OCI-M1 (cell line): ENCODE measurements at regions not wholly inside any gene's neighbourhood (a gene's known extent, or its start where the extent isn't known, plus 50 kb on each side); places are given as distances from the start of the nearest gene placed in this dataset.
A peak's percentile ranks its signal among the peaks of the same experiment; 100 is the strongest.

Experiments used
- DNase-seq: peaks from one replicate; lab custom pipeline; 2025; lab: John Stamatoyannopoulos, UW

DNA sequence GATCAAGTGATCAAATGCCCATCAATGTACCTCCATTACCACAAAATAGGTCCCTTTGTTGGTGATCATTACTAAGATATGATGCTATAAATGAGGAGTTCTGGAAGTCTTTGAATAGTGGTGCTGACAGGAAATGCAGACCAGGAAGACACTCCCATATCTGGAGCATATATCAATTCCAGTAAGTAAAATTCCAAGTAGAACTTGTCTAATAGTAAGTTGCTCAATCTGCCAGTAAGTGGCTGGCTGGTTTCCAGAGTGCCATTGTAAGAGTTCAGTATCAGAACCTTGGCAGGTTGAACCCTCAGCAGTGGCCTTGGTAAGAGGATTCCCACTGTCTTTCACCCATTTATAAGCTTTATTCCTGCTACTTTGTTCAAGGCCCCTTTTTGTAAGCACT, 379.9 kb upstream of the RBMS3 start:
- DNase-seq, result peak; percentile 55

DNA sequence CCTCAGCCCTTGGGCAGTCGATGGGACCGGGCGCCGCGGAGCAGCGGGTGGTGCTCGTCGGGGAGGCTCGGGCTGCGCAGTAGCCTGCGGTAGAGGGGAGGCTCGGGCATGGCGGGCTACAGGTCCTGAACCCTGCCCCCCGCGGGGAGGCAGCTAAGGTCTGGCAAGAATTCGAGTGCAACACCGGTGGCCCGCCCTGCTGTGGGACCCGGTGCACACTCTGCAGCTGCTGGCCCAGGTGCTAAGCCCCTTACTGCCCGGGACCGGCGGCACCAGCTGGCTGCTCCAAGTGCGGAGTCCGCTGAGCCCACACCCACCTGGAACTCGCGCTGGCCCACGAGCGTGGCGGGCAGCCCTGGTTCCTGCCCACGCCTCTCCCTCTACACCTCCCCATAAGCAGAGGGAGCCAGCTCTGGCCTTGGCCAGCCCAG, 377.7 kb upstream of the RBMS3 start:
- DNase-seq, result no peak

DNA sequence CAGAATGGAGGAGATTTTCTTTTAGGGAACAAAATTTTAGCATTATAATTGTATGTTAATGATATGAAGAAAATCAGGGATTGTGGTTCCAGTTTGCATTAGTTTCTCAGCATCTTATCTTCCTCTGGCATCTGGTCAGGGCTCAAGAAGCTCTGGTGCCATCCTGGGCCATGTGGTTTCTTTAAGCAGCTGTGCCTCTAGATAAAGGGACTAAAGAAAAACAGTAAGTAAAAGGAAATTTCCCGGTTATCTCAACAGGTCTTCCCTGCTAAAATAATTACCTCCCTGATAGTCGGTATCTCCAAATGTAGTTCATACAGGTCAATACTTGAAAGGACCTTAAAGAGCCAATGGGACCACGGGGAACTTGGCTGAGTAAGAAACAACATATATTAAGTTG, 375.1 kb upstream of the RBMS3 start:
- DNase-seq, result peak; percentile 96

DNA sequence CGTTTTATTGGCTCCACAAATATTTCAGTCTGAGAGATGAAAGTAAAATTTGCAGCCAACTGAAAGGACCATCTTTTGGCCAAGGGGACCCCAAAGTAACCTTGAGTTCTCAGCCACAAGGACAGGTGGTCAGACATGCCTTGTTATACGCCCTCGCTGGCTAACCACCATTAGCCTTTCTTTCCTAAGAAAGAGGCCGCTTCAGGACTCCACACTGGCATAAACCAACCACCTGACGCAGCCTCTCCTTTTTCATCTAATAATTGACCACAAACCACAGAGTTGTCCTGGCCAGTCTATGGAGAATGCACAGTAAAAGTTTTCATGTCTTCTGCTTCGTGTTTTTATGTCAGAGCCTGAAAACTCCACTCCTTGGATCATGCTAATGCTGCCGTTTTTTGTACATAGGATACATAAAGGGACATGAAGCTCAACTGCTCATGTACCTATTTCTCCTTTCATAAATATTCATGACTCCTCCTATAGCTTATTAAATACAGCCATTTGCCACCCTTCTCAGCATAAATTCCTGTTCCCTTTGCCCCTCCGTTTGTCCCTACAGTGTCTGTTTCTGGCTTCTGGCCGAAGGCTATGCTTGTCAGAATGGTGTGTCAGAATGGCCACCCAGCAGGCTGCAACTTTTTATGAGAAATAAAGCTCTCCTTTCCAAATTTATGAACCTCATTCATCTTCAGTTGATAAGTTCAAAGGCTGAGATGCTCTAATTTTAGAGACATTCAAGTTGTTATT, 374.1 kb upstream of the RBMS3 start:
- no peak for DNase-seq

DNA sequence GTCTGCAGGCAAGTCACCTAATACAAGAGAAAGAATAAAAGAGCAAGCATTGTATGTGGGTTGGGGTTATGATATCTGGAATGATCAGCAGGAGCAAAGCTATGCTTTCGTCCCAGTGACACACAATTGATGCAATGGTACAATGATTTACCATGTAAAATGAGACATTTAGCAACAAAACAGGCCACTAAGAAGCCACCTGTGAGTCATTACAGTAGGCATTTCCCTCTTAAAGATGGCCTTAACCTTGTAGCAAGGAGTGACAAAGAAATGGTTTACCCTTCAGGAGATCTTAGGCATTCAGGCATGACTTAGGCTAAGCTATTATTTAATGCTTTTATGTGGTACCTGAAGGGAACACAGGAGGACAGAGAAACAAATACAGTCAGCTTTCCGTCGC, 373.3 kb upstream of the RBMS3 start:
- DNase-seq, result no peak

DNA sequence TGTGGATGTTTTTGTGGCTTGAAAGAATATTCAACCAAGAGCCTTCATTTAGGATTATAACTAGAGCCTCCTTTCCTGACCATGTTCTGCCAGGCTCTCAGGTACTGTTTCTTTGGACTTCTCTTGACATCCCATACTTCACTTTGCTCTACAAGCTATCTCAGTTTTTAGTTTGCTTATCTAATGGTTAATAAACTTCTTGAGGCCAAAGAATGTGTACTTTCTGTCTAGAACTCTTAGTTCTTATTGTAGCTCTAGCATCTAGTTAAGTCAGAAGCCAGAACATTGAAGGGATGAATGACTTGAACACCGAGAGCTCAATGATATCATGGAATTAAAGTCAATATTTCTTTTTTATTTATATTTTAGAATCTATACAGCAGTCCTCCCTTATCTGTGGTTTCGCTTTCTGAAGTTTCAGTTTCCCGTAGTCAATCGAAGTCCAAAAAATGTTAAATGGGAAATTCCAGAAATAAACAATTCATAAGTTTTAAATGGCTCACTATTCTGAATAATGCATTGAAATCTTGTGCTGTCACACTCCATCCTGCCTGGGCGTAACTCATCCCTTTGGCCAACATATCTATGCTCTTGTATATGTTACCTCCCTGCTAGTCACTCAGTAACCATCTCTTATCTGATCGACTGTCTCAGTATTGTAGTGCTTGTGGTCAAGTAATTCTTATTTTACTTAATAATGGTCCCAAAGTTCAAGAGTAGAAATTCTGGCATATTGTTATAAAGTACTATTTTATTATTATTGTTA, 368.6 kb upstream of the RBMS3 start:
- DNase-seq, result peak; percentile 34

DNA sequence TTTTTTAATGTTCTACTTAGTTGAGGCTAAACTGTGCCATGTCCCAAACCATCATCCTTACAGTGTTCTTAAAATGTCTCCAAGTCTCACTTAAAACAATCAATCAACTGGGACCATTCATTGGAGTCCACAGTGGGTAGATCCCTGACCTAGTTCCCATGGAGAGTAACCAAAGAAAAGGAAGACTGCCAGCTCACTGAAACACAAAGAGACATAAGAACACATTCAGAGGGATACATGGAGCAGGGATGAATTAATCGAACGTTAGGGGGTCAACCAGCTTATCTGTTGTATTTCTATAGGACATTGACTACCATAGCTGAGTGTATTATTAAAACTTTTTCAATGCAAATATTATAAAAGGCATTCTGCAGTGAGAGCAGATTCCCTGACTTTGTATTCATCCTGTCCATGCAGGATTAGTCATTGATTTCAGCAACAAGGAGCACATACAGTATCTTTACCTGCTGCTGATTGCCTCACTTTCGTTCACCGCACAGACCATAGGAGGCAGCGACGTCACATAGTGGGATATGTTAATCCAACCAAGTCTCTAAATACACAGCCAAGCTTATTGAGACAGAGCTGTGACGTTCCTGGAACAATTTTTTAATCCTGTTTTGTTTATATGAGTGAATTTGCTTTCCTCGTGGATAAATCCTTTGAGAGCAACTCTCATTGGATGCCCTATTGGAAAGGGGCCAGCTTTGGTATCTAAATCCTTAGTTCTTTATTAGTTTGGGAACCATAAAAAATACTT, 364.9 kb upstream of the RBMS3 start:
- peak; percentile 23 for DNase-seq

DNA sequence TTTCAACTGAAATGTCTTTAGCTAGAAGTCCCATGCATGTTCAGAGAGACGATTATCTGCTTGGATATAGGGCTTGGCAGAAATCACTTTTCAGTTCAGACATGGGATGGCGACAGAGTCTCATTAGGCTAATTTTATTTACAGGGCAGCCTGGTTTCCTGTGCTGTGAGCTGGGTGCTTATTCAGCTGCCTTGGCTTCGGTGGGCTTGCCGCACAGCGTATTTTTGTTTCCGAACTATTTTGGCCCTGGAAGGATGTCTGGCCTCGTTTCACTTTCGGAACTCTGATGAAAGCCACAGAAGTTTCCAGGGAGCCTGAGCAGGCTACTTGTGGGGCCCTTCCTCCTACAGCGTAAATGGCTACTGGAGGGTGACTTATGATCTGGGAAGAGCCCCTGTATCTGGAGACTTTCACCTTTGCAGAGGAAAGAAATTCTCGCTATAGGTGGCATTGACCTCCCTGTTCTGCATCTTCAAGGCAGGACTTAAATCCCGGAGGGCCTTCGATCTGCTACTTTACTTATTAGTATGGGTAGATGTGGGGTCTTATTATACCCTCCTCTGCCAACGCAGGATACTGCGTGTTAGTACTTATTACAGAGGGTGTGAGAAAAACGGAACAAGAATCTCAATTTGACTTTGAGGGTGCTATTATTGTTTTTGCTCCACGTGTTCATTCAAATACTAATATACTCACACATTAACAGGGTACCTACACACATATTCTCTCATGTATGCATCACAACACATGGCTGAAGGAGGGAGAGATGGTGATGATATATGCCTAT, 364.0 kb upstream of the RBMS3 start:
- peak; percentile 35 for DNase-seq

DNA sequence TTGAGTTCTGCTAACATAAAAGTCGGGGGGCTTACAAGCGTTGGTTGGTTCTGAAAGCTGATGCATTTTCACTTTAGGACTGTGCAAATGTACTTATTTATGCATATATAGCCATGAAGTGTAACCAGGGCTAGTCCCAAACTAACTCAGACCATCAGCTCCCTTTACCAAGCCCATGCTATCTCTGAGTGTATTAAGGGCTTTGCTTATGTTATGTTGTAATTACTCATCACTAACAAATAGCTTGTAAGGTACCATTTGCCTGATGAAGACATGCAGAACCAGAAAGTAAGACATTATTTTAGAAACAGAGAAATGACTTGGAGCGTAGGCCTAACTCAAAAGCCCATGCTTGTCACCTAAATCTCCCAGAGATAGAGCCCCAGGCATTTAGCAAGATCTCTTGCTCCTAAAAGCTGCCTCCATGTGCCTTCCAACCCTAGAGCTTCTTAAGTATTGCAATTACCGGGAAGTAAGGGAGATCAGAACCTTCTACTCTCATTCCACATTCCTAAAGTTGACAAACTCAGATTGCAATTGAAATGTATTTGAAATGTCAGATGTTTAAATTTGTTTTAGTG, 362.9 kb upstream of the RBMS3 start:
- DNase-seq, result no peak

DNA sequence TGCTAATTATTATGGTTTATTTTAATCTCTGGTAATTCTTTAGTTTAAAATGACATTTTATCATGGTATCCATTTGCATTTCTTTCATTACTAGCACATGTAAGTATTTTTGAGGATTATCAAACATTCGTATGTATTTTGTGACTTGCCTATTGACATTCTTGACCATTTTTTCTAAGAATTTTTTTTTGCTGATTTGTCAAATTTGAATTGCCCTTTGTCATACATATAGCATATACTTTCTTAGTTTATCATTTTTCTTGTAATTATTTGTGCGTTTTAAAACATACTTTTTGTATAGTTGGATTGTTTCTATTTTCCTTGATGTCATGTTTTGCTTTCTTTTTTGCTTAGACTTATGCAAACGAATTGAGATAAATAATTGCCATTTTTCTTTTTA, 358.5 kb upstream of the RBMS3 start:
- DNase-seq, result no peak

DNA sequence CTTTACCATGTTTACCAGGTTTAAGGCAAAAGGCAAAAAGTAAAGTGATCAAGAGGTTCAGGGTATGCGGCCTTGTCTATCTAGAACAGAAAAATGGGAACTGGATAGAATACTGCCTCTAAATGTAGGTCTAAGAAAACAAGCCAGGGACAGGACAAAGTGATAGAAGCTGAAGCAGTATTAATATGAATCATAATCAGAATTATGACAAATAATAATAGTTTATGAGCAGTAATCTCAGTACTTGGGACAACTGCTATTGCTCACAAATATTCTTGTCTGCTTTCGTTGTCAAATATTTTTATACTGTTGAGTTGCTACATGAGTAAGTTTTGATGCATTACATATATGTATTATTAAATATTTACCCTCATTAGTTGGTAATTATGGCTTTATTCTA, 356.9 kb upstream of the RBMS3 start:
- no peak for DNase-seq

DNA sequence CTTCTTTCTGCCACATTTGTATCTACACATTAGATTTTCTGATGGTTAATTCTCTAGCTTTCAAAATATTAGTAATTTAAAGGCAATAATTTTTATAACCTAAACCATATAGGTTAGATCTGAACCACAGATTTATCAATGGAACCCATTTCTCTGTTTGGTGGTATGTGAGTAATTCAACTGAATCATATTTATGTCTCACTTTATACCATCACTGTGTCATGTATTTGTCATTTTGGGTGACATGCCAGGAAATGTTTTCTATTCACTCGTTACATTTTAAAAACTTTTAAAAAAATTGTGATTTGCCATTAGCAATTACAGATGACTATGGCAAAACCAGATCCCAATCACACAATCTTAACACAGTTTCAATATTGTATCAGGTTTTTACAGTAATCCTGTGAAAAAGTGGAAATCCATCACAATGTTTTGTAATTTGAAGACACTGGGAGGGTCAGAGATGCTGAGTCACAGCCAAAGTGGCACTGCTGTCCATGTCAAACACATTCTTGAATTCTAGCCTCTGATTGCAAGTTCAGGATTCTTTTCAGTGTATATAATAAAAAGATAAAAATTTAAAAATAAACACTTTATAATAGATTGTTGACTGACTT, 356.0 kb upstream of the RBMS3 start:
- DNase-seq, result peak; percentile 9

DNA sequence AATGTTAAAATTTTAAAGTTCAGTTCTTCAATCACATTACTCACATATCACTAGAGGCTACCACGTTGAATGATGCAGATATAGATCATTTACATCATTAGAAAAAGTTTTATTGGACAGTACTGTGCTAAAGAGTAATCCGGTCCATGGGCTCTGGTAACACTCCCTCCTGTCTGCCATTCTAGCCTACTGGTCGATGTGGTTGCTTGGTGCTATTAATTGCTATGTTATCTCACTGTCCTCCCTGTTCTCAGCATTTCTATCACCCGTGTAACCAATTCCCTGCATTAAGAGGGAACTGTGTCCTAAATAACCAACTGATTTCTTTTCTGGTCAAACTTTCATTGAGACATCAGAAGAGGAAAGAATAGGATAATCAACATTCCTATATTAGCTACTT, 347.5 kb upstream of the RBMS3 start:
- DNase-seq, result no peak

DNA sequence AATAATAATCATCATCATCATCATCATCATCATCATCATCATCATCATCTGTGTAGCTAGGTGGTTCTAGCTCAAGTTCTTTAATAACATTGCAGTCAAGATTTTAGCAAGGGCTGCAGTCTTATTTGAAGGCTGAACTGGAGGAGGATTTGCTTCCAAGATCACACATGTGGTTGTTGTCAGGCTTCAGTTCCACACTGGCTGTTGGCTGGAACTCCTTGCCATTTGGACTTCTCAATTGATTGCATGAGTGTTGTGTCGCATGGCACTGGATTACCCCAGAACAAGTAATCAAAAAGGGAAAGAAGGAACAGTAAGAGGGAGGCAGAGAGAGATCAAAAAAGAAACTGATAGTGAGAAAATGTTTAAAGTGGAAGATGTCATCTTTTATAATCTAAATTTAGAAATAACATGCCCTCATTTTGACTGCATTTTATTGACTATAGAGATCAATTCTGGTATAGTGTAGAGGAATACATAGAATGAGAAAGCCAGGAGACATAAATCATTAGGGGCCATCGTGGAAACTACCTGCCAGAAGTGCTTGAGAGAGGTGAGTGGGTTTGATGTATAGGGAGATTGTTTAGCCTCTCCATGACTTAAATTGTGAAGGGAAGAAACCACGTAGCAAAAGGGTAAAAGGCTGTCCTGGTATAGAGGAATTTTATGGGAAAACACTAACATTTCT, 346.6 kb upstream of the RBMS3 start:
- no peak for DNase-seq

DNA sequence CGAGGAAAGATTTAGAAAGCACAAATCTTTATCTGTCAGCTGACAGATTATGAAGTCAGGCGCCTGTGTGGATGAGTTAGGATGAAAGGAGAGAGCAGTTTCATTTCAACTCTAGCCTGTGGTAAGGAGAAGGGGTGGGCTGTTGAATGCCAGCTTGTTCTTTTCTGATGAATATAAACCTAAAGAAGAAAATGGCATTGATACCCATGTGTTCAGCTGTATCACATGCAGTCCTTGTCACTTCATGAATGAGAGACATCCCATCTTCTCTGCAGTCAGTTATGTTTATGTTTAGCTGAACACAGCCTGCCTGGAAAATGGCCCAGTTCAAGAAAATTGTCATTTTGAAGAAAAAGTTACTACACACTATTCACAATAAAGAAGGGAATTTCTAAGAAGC, 345.7 kb upstream of the RBMS3 start:
- DNase-seq, result peak; percentile 64

DNA sequence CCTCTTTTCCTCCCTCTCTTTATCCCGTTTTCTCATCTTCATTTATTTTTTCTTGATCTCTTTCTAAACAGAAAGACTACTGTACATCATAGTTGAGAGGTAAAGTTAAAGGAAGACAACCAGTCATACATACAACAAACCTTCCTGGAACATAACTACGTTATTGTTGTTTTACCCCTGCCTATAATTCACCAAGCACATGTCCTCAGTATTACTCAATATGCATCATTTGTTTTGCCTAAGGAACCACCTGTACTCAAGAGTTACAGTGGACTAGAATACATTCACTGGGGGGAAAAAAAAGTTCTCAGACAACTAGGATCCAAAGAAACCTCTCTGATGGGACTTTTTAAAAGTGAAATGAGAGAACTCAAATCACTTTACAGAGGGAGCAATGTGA, 344.7 kb upstream of the RBMS3 start:
- peak; percentile 8 for DNase-seq

DNA sequence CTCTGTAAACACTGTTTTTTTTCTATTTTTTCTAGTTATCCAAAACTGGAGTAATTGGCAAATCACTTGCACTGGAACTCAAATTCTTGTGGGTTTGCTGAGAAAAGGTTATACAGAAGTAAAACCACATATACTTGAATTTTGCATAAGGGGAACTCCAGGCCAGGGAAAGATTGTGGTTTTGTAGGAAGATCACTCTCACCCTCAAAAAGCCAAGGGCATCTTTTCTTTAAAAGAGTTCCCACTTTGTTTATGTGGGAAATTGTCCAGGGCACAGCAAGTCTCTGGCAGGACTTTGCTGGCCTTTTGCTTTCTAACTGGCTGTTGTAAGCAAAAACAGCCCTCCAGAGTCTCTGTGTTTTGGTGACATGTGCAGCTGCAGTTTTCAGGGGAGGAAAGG, 340.3 kb upstream of the RBMS3 start:
- peak; percentile 30 for DNase-seq

DNA sequence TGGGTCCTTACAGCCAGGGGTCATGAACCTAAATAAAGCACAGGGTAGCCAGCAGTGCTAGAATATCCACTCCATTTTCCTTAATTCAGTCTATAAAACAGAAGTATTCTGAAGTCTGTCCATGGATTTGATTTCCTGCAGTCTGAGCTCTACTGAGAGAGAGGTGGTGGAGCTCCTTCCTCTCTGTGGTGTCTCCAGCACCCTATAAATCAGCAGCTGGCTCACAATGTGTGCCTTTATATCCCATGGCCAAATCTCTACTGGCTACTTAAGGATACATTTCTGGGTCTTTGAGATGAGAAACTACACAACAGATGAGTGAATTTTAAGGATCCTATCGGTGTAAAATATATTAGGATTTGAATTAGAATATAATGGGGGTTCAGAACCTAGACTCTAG, 339.9 kb upstream of the RBMS3 start:
- no peak for DNase-seq

DNA sequence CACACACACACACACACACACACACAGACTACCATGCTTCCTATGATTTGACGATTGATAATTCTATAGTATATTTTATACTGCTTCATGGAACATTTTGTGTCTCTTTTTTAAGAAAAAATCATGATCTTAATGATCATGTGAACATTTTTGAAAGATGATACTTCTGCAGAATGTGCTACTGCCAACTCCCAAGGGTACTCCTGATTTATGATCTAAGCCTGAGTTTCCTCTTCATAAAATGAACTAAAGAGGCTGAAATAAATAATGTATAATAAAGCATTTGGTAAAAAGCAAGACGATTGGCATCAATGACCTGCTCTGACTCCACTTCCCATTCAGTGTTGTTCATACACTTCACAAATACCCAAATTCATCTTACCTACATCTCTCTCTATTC, 333.8 kb upstream of the RBMS3 start:
- DNase-seq, result no peak

DNA sequence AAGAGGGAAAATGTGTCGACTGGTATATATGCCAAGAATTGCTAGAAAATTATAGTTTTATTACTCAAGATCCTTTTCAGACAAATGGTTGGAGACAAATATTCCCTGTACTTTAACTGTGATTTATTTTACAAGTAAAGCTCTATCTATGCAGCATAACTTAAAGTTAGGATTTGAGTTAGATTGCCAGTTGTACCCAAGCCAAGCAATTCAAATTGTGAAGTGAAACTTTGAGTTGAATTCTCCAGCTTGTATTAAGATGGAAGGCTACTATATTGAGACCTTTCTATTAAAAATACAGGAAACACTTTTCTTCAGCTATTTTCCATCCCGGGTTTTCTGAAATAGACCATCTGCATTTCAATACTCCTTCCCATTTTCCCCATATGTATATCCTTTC, 333.1 kb upstream of the RBMS3 start:
- no peak for DNase-seq

DNA sequence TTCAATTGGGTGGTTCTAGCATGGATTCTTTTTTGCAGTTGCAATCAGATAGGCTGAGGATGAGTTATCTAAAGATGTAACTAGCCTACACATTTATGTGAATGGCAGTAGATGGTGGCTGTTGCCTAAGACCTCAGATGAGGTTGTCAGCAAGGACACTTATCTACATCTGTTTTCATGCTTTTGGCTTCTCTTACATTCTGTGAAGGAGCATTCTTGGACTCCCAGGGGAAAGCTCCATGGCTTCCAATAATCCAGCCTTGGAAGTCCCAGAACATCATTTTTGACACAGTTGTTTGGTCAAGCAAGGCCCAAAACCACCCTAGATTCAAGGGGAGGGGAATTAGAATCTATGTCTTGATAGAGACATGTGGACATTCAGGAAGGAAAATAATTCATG, 332.2 kb upstream of the RBMS3 start:
- DNase-seq, result no peak
